ENCODE measurements at regions not wholly inside any gene's neighbourhood (a gene's known extent, or its start where the extent isn't known, plus 50 kb on each side); places are given as distances from the start of the nearest gene placed in this dataset.

DNA sequence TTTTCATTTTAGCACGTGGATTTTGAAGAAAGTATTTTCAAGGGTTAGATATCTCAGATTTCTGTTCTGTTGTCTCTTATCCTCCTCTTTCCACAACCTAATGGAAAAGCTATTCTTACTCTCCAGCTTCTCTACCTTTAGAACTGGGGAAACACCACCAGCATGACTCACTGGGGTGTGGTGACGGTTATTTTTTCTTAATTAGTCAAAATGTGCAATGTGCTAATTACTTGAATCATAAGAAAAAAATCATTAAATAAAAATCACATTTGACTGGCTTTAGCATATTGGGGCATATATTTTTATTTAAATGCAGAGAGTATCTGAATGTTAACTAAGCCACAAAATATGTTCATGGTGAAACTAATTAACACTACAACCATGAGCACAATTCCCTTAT lies 570.7 kb upstream of the AGTR1 start:
- TF ChIP-seq, protein P1, sequence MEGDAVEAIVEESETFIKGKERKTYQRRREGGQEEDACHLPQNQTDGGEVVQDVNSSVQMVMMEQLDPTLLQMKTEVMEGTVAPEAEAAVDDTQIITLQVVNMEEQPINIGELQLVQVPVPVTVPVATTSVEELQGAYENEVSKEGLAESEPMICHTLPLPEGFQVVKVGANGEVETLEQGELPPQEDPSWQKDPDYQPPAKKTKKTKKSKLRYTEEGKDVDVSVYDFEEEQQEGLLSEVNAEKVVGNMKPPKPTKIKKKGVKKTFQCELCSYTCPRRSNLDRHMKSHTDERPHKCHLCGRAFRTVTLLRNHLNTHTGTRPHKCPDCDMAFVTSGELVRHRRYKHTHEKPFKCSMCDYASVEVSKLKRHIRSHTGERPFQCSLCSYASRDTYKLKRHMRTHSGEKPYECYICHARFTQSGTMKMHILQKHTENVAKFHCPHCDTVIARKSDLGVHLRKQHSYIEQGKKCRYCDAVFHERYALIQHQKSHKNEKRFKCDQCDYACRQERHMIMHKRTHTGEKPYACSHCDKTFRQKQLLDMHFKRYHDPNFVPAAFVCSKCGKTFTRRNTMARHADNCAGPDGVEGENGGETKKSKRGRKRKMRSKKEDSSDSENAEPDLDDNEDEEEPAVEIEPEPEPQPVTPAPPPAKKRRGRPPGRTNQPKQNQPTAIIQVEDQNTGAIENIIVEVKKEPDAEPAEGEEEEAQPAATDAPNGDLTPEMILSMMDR (IDR thresholded peaks at IDR 0.05), result no peak
- no peak for TF ChIP-seq POLR2A (IDR thresholded peaks at IDR 0.05)
- TF ChIP-seq POLR2AphosphoS5 (IDR thresholded peaks at IDR 0.05), result no peak

Data from breast epithelium (tissue), 3 donors.